ENCODE measurements at regions not wholly inside any gene's neighbourhood (a gene's known extent, or its start where the extent isn't known, plus 50 kb on each side); places are given as distances from the start of the nearest gene placed in this dataset.

- TF ChIP-seq, protein P1, sequence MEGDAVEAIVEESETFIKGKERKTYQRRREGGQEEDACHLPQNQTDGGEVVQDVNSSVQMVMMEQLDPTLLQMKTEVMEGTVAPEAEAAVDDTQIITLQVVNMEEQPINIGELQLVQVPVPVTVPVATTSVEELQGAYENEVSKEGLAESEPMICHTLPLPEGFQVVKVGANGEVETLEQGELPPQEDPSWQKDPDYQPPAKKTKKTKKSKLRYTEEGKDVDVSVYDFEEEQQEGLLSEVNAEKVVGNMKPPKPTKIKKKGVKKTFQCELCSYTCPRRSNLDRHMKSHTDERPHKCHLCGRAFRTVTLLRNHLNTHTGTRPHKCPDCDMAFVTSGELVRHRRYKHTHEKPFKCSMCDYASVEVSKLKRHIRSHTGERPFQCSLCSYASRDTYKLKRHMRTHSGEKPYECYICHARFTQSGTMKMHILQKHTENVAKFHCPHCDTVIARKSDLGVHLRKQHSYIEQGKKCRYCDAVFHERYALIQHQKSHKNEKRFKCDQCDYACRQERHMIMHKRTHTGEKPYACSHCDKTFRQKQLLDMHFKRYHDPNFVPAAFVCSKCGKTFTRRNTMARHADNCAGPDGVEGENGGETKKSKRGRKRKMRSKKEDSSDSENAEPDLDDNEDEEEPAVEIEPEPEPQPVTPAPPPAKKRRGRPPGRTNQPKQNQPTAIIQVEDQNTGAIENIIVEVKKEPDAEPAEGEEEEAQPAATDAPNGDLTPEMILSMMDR (IDR thresholded peaks at IDR 0.05), result no peak
- TF ChIP-seq POLR2A (IDR thresholded peaks at IDR 0.05), result no peak
Measured at GRCh38 chr11:28383456-28383855, 275.3 kb downstream of the METTL15 start.
